K562 (cell line): ENCODE measurements at regions not wholly inside any gene's neighbourhood (a gene's known extent, or its start where the extent isn't known, plus 50 kb on each side); places are given as distances from the start of the nearest gene placed in this dataset.

Source experiments
- CC2D1A ChIP-seq: fragments of 450-650 bp; IDR thresholded peaks from 2 replicates; pipeline ENCODE4 v1.6.1; 2017; ENCODE audit warnings: mild to moderate bottlenecking
- EZH2 ChIP-seq: IDR thresholded peaks from 2 replicates; pipeline ENCODE4 v1.6.1; 2012; ENCODE audit warnings: low read depth, mild to moderate bottlenecking, inconsistent platforms, low read length, borderline replicate concordance
- HDAC8 ChIP-seq: fragments of 450-650 bp; IDR thresholded peaks from 2 replicates; pipeline ENCODE4 v1.6.1; 2016; ENCODE audit warnings: mild to moderate bottlenecking, missing genetic modification characterization, moderate library complexity, missing compliant biosample characterization
- LARP7 ChIP-seq: fragments of 450-650 bp; IDR thresholded peaks from 2 replicates; pipeline ENCODE4 v1.6.1; 2016
- MCM7 ChIP-seq, 2 experiments: fragments of 450-650 bp; IDR thresholded peaks; 2 replicates each; pipeline ENCODE4 v1.6.1; 2016 to 2018
- NR2F6 ChIP-seq: fragments of 450-650 bp; formaldehyde crosslinking; IDR thresholded peaks from 2 replicates; pipeline ENCODE4 v1.4.0; 2020; ENCODE audit warnings: mild to moderate bottlenecking
- POLR2AphosphoS5 ChIP-seq: IDR thresholded peaks from 2 replicates; pipeline ENCODE4 v1.6.1; 2011; ENCODE audit warnings: mild to moderate bottlenecking, low read depth, low read length, moderate library complexity; ENCODE audit not compliant: control insufficient read depth, insufficient read depth
- SP1 ChIP-seq: sonication (generic); formaldehyde crosslinking; IDR thresholded peaks from 2 replicates; pipeline ENCODE4 v1.8.1; 2022; ENCODE audit warnings: mild to moderate bottlenecking, missing genetic modification reagents
- SREBF1 ChIP-seq: fragments of 150-350 bp; IDR thresholded peaks from 2 replicates; pipeline ENCODE4 v1.6.1; 2014; ENCODE audit warnings: antibody characterized with exemption, low read depth, low read length, borderline replicate concordance
- ZNF780A ChIP-seq: fragments of 250-450 bp; sonication (Bioruptor Pico); IDR thresholded peaks from 2 replicates; pipeline ENCODE4 v1.5.0; 2021; ENCODE audit warnings: mild to moderate bottlenecking
- TF ChIP-seq, protein P1 (sequence below): sonication (generic); IDR thresholded peaks from 2 replicates; pipeline ENCODE4 v1.6.1; 2016

DNA sequence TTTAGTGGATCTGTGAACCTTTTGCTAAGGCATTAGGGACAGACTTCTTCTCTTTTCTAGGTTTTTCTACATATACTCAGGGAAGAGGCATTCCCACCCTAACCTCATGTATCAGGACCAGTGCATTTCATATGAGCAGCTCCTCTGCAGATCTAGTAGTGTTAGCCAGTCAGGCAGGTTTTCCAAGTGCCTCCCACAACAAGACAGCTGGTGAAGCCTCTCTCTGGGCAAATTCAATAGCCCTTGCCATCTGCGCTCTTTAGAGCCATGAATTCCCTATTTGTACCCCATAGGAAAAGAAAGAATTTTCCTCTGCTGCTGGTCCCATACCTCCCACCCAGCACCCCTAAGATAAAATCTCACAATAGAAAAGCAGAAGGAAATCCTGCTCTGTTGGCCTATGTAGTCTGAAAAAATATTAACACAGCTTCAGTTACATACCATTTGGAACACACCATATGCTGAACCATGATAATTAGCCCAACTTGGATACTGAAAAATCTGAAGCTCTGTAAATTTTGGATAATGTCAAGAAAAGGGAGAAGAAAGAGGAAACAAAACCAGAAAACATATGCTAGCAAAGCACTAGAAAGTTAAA lies 1354.6 kb upstream of the NRXN1 start:
- TF ChIP-seq, protein P1, sequence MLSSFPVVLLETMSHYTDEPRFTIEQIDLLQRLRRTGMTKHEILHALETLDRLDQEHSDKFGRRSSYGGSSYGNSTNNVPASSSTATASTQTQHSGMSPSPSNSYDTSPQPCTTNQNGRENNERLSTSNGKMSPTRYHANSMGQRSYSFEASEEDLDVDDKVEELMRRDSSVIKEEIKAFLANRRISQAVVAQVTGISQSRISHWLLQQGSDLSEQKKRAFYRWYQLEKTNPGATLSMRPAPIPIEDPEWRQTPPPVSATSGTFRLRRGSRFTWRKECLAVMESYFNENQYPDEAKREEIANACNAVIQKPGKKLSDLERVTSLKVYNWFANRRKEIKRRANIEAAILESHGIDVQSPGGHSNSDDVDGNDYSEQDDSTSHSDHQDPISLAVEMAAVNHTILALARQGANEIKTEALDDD = no peak
- no peak for TF ChIP-seq EZH2
- no peak for TF ChIP-seq LARP7
- TF ChIP-seq SP1 = no peak
- TF ChIP-seq POLR2AphosphoS5 = no peak
- no peak for TF ChIP-seq ZNF780A
- no peak for TF ChIP-seq NR2F6
- TF ChIP-seq HDAC8 (tag) = no peak
- no peak for TF ChIP-seq MCM7 (IDR thresholded peaks at IDR 0.05)
- TF ChIP-seq CC2D1A = no peak
- TF ChIP-seq SREBF1 = no peak
